NCI-H82 (cell line): ENCODE measurements at regions not wholly inside any gene's neighbourhood (a gene's known extent, or its start where the extent isn't known, plus 50 kb on each side); places are given as distances from the start of the nearest gene placed in this dataset.

Source experiments
- DNase-seq: peaks from one replicate; lab custom pipeline; 2025; lab: John Stamatoyannopoulos, UW

DNA sequence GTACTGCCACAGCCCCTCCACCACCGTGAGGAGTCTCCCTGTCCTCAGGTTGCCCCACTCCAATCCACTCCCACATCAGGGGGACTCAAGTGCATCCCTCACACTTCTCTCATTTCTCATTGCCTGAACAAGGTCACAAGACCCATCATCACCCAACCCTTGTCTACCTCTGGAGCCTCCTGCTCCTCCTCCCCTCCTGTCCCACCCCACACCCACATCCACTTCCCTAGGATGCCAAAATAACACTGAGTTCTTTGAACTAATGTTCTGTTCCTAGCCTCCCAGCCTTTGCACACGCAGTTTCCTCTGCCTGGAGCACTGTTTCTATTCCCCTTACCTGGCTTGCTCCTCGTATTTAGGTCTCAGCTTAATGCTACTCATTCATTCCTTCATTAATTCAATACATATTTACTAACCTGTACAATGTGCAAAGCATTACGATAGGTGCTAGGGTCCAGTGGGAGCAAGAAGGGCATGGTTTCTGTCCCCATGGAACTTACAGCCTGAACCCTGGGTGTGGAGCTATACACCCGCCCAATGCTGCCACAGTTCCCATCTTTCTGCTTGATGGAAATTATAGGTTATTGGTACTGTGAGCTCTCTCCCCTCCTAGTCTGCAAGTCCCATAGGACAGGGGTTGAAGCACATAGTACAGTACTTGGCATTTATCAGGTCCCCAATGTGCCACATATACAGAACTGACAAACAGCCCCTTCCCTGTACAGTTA is 96.1 kb upstream of the GRIK3 start:
- DNase-seq, result no peak

DNA sequence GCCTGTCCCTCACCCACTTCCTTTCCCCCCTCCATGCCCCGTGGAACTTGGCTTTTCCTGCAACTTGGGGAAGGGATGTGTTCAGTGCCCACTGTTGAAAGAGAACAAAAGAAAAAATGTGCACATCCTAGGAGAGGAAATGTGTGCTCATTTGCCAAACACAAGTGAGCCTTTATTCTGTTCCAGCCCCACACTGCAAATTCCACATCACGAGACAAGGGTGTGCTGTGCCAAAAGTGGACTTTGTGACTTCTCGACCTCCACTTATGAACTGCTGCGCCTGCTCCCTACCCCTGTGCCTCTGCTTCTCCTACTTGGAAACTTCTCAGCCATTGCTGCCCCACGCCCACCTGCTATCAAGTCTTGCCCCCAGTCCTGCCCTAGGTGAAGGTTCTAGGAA is 97.0 kb upstream of the GRIK3 start:
- DNase-seq, result no peak

DNA sequence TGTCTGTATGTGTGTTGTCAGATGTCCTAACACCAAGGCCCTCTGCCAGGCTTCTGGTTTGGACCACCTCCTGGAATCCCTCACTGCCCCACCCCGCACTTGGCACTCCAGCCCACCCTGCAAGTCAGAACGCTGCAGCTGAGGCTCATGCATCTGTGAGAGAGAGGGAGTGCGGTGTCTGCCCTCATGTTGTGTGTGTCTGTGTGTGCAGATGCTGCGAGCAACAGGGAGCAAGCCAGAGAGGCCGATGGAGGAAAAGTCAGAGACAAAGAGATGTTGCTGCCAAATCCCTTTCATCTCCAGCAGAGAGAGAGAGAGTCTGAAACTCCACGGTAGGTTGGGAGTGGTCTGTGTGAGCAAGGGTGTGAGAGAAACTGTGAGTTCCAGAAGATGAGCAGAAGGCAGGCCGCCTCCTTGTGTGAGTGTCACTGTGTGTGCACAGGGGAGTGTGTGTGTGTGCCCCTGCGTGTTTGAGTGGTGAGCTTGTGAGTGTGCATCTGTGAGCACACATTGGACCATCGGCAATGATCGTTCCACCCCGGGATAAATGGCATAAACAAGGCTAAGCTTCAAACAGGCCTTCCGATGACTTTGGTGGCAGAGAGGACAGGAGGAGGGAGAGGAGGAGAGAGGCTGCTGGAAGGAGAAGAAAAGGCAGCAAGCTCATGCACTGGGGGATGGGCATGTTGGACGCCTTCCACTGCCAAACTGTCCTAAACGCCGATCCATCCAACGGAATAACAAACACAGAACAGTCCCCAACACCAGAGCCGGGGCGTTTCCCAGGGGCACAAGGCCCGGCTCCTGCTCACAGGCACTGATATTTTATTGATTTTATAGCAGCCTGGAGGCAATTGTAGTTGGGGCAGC is 99.2 kb upstream of the GRIK3 start:
- DNase-seq, result no peak

DNA sequence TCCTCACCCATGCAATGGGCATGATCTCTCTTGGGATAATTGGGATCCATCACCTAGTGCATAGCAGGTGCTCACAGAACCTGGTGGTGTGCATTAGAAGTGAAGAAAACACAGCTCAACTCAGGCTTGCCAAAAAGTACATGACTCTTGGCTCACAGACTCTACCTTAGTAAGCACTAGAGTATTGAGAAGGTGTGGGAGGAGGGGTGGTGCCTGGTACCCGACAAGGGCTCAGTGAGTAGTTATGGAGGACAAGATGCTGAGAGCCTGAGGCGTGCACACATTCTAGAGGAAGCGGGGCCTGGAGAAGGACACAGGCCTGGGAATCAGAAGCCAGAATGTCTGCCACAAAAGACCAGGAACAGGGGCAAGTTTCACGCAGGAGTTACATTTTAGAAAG is 100.3 kb upstream of the GRIK3 start:
- DNase-seq, result no peak

DNA sequence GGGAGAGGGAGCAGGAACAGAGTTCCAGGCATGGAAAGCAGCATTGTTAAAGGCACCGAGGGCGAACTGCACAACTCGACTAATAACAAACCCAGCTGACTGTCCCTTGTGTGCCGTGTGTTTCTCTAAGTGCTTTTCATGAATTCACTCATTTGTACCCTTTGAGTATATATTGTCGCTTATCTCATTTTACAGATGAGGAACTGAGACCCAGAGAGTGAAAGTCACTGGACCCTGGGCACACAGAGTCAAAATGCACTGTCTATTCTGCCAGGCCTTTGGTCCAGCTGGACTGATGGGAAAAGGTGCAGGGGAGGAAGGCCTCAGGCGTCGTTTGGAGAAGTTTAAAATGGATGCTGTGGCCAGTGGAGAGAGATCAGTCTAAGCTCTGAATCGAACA is 100.7 kb upstream of the GRIK3 start:
- DNase-seq, result no peak

DNA sequence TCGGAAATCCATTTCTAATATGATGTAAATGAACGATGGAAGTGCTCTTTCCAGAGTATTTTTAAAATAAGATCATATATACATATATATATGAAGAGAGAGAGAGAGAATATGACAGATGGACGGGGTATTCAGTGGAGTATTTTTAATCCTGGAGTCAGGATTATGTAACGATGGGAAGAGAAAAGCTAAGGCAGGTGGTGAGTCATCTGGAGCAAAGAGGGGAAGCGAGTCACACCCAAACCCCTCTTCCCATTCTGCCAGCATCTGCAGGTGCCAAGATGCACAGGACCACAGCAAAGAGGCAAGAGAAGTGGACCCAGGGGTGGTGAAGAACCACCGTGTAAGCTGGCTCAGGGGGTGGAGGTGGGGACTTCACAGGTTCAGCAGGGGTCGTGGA is 102.7 kb upstream of the GRIK3 start:
- DNase-seq, result peak; percentile 78

DNA sequence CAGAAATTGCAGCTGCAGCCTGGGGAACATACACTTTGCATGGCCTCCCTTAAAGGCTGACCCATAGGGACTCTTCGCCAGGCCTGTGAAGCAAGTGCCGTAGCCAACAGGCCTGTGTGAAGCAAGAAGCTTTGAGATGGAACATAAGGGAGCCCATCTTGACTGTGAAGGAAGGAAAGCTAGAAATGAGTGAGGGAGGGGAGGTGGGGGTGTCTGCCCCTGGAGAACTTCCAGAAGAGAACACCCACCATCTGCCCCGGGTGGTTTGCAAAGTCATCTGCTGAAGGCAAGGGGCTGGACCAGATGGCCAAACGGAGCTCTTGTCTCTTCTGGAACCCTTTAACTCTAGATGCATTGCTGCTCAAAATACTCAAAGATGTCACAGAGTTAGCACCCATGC is 103.3 kb upstream of the GRIK3 start:
- peak; percentile 26 for DNase-seq

DNA sequence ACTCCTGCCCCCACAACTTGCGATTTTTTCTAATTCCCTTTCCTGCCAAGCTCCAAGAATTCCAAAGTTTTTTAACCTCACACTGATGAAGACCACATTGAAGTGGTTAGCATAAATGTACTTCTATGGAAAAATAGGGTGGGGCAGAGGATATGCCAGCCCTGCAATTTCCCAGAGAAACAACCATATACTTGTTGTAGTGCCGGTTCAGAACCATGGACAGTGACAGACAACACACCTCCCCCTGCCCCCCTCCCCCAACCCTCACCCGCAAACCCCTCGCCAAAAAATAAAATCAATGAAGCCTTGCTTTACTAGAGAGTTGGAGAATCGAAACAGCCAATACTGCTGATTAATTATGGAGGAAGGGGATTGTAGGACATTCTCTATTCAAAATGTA is 109.5 kb upstream of the GRIK3 start:
- DNase-seq, result no peak

DNA sequence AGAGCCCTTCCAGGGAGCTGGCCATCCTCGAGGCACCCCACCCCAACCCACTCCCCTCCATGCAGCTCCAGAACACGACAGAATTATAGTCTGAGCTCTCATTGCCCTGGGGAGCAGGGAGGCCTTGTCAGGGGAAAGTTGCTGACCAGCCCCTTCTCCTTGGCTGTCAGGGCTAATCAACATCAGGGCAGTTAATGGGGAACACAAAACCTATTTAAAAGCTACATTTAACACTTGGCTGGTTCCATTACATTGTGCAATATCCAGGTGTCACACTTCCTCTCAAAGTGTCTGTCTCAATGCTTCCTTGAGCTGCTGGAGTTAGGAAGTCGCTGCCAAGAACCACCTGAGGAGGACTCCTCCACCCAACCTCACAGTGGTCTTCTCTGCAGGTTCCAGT is 111.8 kb upstream of the GRIK3 start:
- no peak for DNase-seq

DNA sequence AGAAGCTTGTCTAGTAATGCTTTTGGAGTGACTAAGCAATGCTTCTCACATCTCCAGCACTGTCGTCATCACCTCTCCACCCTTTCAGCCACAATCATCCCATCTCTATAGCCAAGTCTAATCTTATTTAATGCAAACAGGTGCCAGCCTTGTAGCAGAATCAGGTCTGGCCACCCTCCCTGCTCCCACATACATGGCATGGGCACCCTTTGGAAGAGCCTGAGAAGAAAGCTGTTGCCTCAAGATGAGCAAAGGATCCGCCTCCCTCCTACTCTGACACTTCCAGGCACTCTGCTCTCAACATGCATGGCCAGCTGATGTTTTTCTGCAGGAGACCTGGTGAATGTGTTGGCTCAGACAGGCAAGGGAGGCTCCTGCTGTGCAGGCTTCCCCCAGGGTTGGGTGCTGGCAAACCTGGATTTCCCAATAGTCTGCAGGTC is 113.1 kb upstream of the GRIK3 start:
- no peak for DNase-seq

DNA sequence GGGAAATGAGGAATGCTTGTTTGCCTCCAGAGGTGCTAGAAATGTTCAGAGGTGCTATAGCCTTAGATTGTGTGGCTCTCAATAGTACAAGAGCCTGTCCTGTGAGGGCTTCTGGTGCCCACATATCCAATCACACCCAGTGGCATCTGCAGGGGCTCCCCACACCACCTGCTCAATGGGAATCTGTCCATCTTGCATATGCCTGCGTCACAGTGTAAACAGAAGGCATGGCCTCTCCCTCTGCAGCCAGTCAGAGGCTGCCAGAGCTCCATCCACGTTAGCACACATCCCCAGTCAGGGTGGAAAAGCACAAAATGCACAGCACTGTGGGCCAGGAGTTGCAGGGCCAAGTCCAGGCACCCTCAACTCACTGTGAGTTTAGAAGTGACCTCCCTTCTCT is 113.6 kb upstream of the GRIK3 start:
- DNase-seq, result no peak

DNA sequence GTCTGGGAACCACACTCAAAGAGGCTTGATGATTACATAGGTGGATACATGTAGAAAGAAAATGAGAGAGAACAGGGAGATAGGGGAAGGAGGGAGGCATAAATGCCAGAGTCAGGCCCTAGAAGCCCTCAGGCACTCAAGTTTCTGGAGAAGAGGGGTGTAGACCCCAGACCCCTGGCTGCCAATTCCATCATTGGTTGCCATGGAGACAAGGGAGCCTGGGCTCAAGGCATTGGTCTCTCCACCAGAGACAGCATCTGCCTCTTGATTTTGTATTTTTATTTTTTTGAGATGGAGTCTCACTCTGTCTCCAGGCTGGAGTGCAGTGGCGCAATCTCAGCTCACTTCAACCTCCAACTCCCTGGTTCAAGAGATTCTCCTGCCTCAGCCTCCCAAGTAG is 114.3 kb upstream of the GRIK3 start:
- DNase-seq, result no peak

DNA sequence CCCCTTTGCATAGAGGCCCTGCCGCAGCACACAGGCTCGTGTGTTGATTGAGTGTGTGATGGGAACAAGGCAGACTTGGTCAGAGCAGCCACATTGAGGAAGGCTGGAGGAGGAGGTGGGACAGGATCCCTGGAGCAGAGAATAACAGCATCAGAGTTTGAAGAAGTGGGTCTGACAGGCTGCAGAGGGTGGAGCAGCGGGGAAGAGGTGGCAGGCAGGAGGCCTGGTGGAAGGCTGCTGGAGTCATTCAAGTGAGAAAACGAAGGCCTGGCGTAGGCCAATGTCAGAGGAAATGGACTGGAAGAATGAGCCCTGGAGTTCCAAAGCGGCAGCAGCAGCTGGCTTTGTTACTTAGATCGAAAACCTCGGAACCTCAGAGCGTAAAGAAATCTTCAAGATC is 115.0 kb upstream of the GRIK3 start:
- no peak for DNase-seq

DNA sequence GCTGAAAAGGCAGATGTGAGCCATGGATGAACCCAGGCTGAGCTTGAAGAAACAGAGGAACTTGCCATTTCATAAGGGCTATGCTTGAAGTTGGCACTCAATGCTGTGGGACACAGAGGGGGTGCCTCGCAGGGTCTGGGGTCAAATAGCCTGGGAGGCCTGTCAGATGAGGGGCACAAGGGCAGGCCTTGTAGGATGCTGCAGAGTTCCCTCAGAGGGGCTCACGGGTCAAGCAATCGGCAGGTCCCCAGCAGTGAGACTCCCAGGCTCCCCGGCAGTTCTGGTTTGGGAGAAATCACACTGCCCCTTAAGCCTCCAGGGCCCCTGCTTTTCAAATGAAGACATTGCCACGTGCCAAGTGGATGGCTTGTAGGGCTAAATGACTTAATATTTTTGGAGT is 116.7 kb upstream of the GRIK3 start:
- no peak for DNase-seq

DNA sequence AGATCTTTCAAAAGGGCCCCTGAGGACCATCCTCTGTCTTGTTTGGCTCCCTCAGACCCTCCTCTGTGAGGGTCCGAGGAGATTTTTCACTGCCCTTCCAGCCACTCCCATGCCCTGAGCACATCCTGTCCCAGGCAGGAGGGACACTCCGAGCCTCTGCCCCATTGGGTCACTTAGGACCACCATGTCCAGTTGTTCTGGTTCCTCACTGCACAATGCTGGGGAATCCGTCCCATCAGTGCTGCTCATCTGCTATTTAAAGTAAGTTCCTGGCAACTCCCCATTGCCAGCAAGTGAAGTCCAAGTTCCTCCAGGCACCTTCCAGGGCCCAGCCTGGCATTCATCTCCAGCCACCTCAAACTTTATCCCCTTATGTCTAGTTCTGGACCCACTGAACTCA is 117.5 kb upstream of the GRIK3 start:
- no peak for DNase-seq

DNA sequence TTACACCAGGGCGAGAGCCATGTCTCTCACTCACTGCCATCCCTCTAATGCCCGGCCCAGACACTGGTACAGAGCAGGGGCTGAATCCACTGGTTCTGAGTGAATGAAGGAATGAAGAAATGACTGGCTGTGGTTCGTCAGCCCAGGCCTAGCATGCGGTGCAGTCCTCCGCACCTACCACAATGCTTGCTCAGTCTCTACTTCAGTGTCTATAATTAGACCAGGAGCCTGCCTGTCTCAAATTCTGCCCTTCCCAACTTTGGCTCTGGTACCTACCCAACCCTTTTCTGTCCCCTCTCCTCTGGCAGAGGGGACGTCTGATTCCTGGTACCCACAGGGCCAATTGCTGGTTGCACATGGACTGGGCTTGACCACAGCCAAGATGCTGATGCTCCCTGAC is 118.2 kb upstream of the GRIK3 start:
- DNase-seq, result no peak

DNA sequence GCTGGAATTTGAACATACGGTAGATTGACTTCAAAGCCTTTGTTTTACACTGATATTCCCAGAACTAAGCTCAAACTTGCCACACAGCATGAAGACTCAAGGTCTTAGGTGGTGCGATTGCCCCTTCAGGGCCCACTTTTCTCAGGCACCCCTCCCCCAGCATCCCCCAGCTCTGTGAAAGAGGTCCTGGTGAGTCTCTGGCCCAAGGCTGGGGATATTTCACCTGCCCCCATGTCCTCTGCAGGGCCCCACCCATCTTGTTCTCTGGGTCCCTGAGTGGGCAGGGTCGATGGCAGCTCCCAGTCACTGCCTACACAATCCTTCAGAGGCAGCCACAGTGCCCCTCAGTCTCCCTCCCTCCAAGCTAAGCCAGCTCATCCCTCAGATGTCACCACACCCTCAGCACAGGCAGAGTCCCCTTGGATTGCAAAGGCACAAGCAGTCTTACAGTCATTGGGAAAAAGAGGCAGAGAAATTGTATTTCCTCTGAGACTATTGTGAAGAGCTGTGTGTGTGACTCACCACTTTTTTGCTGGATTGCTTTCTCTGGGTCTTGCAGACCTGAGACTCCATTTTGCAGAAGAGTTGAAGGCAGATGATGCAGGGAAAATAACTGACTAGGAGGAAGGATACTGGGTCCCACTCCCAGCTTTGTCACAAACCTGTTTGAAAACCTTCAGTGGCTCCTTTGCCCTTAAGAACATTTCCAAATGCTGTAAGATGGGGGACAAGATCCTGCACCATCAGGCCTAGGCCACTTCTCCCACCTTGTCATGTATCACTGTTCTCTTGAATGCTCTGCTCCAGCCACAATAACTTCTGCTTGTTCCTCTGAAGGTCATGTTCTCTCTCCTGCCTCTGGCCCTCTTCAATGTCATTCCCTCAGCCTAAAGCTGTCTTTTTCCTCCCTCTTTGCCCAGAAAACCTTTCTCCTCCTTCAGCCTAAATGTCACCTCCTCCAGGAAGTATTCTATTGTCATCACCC is 119.1 kb upstream of the GRIK3 start:
- DNase-seq, result no peak

DNA sequence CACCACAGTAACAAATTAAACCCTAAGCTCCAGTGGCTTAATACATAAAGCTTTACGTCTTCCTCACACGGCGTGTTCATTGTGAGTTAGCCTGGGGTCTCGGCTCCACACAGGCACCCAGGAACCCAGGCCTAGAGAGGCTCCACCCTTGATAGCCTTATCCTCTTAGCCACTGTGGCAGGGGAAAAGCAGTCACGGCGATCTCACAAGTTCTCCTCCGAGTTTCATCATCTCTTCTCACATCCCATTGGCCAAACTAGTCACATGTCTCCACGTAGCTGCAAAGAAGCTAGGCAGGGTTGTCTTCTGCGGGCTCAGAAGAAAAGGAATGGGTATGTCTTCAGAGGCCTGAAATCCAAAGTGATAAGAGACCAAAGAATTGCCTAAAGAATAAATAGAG is 122.3 kb upstream of the GRIK3 start:
- DNase-seq, result no peak

DNA sequence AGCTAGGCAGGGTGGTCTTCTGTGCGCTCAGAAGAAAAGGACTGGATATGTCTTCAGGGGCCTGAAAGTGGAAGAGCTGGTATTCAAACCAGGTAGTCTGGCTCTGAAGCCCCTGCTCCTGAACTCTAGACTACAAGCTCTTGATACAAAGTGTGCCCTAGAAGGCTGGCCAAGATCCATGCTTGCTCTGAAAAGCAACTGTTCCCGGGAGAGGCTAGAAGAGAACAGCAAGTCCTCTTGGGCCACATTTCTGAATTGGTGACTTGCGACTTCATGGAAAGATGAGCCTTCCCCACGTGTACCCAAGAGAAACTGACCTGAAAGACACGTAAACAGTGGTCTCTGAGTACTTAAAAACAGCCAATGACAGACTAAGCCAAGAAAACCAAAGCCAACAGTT is 123.3 kb upstream of the GRIK3 start:
- DNase-seq, result no peak

DNA sequence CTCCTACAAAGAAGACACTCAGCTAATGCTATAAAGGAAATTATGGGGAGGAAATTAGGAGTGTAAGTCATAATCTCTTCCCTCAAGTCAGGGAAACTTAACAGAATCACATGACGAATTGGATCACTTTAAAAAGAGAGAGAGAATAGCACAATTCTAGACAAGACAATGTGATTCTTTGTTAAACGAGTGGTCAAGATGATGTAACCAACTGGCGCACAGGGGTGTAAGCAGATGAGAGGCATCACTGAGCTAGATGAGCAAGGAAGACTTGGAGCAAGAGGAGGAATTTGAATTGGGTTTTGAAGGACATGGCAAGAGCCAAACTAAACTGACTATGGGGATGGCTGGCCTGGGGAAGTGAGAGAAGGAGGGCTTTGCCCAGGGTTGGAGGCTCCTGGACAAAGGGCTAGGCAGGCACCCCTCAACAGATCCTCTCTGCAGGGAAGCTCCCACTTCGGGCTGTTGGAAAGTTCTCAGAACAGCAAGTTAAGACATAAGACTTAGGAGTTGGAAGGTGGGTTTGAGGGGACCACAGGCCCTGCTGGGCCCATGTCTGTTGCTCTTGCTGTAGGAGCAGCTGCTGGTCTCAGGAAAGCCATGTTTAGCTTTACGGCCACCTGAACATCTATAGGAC is 123.9 kb upstream of the GRIK3 start:
- no peak for DNase-seq

DNA sequence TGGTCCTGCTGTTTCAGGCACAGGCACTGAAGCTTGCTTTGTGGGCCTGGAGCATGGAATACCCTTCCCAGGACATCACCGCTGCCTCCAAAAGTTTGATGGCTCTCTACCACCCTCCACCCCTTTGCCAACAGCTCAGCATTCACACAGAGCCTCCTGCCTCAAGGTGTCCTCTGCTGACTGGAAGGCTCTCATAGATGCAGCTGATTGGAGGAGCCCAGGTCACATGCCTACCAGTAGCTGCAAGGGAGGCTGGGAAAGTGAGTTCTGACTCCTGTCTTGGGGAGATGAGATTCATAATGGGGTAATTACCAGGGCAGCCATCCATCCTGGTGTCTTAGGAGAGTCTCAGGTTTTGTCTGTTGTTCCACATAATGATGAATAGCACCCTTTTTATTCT is 124.8 kb upstream of the GRIK3 start:
- DNase-seq, result peak; percentile 50

DNA sequence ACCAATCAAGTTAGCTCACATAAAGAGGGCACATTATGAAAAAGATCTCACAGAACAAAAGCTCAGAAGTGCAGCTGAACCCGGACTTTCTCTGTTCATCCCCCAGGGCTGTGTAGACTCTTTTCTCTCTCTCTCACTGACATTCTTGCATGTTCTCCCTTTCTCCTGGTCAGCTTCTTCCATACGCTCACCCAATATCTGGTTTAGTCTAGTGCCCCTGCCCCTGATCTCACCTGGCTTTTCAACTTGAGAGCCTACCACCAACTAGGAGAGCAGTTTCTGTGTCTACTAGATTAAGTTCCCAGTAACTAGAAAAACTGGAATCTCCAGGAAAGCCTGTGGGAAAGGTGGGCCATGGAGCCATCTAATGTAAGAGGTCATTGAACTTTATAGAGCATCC is 126.9 kb upstream of the GRIK3 start:
- DNase-seq, result no peak
